K562 (cell line): ENCODE measurements at regions not wholly inside any gene's neighbourhood (a gene's known extent, or its start where the extent isn't known, plus 50 kb on each side); places are given as distances from the start of the nearest gene placed in this dataset.

Source experiments
- ATAC-seq: fragments of 200-7000 bp; cut with Tn5 transposase; 3 replicates; pipeline ENCODE4 v1.9.1; 2020; ENCODE audit warnings: moderate library complexity
- BruUV-seq: library from RNA; stranded (reverse); fragments of 400-500 nt; replicated peaks from 2 replicates; lab custom pipeline; 2021; lab: Mats Ljungman, UMichigan
- CTCF ChIA-PET: fragments of 300-600 bp; formaldehyde crosslinking; extraction: SDS; loops from one replicate; lab custom pipeline; 2021; ENCODE audit warnings: low intra/inter-chr PET ratio; lab: Yijun Ruan, JAX
- POLR2A ChIA-PET: fragments of 300-600, 350-650 bp; sonication (Branson Sonifier 250); formaldehyde crosslinking; extraction: SDS; loops from one replicate; lab custom pipeline; 2021; ENCODE audit warnings: antibody characterized with exemption, inconsistent platforms; lab: Yijun Ruan, JAX
- DNase-seq, 4 experiments: peaks; one replicate each; pipeline versions ENCODE4 v3.0.0 to v3.0.0-alpha.2; 2011 to 2018; ENCODE audit warnings: low spot score in 3 of 4, mixed read lengths in 3 of 4; ENCODE audit errors: extremely low read depth in 1 of 4
- FAIRE-seq: peaks from 2 replicates; lab custom pipeline; 2011; peaks lifted over from hg19 to GRCh38; lab: Jason Lieb, UNC
- H2AFZ ChIP-seq: 2 replicates; pipeline ENCODE4 v1.6.0; 2011; ENCODE audit warnings: low read depth, low read length, control low read depth, inconsistent platforms
- H3K27ac ChIP-seq: fragments of 200-600 bp; 3 replicates; pipeline ENCODE4 v1.8.0; 2011; ENCODE audit warnings: low read depth, mild to moderate bottlenecking, control low read depth, inconsistent platforms, low read length, moderate library complexity, mixed read lengths; ENCODE audit errors: extremely low read depth
- H3K27me3 ChIP-seq, 2 experiments: fragments of 300-600 bp in 1 of 2; 2 replicates in 1 of 2; 3 replicates in 1 of 2; pipeline versions ENCODE4 v1.6.0 to v1.8.0; 2011; ENCODE audit warnings: inconsistent platforms in 2 of 2, low read length in 2 of 2, mild to moderate bottlenecking in 1 of 2, mixed read lengths in 1 of 2, moderate library complexity in 1 of 2; ENCODE audit not compliant: control insufficient read depth in 2 of 2, insufficient read depth in 2 of 2
- H3K36me3 ChIP-seq: fragments of 300-600 bp; 3 replicates; pipeline ENCODE4 v1.8.0; 2011; ENCODE audit warnings: mild to moderate bottlenecking, low read length, inconsistent platforms; ENCODE audit not compliant: control insufficient read depth, insufficient read depth
- H3K4me1 ChIP-seq, 2 experiments: fragments of 200-600 bp in 1 of 2; replicated peaks in 1 of 2; 2 replicates in 1 of 2; 3 replicates in 1 of 2; pipeline versions ENCODE4 v1.5.1 to v1.8.0; 2011; ENCODE audit warnings: inconsistent platforms in 2 of 2, low read length in 2 of 2, mild to moderate bottlenecking in 1 of 2, mixed read lengths in 1 of 2, moderate library complexity in 1 of 2; ENCODE audit not compliant: control insufficient read depth in 2 of 2, insufficient read depth in 2 of 2
- H3K4me2 ChIP-seq: 2 replicates; pipeline ENCODE4 v1.6.1; 2011; ENCODE audit warnings: low read length, control low read depth, inconsistent platforms, mixed read lengths; ENCODE audit not compliant: insufficient read depth
- H3K4me3 ChIP-seq: fragments of 200-600 bp; sonication (generic), shearing (Covaris generic); 2 replicates; pipeline ENCODE4 v1.5.1; 2016; ENCODE audit warnings: control low read depth, inconsistent platforms
- H3K79me2 ChIP-seq: fragments of 200-600 bp; 3 replicates; pipeline ENCODE4 v1.8.0; 2011; ENCODE audit warnings: low read length, inconsistent platforms; ENCODE audit not compliant: control insufficient read depth, insufficient read depth
- H3K9ac ChIP-seq, 2 experiments: 2 replicates each; pipeline versions ENCODE4 v1.6.0 to v1.6.1; 2011; ENCODE audit warnings: low read depth in 2 of 2, low read length in 2 of 2, control low read depth in 1 of 2, inconsistent platforms in 1 of 2, mild to moderate bottlenecking in 1 of 2, mixed read lengths in 1 of 2; ENCODE audit not compliant: insufficient read depth in 1 of 2
- H3K9me1 ChIP-seq: one replicate; pipeline ENCODE4 v1.6.0; 2011; ENCODE audit warnings: inconsistent platforms, mild to moderate bottlenecking, low read length, moderate library complexity; ENCODE audit not compliant: control insufficient read depth, insufficient read depth
- H3K9me3 ChIP-seq: replicated peaks from 2 replicates; pipeline ENCODE4 v1.5.1; 2011; ENCODE audit warnings: low read depth, low read length, inconsistent platforms; ENCODE audit not compliant: control insufficient read depth, insufficient read depth
- H4K20me1 ChIP-seq: replicated peaks from 2 replicates; pipeline ENCODE4 v1.6.1; 2011; ENCODE audit warnings: low read length, inconsistent platforms, mixed read lengths; ENCODE audit not compliant: control insufficient read depth, insufficient read depth
- CHD7 ChIP-seq: fragments of 200-600 bp; sonication (generic); IDR thresholded peaks from one replicate; pipeline ENCODE4 v1.6.1; 2012; ENCODE audit warnings: mild to moderate bottlenecking, low read depth, low read length, inconsistent platforms
- DNMT1 ChIP-seq: fragments of 450-650 bp; IDR thresholded peaks from 2 replicates; pipeline ENCODE4 v1.6.1; 2016; ENCODE audit warnings: antibody characterized with exemption, mild to moderate bottlenecking
- KDM1A ChIP-seq, 2 experiments: fragments of 450-650 bp; IDR thresholded peaks; 2 replicates each; pipeline ENCODE4 v1.6.1; 2016; ENCODE audit warnings: mild to moderate bottlenecking in 2 of 2
- MXI1 ChIP-seq: IDR thresholded peaks from 2 replicates; pipeline ENCODE4 v1.6.1; 2011; ENCODE audit warnings: low read depth, mild to moderate bottlenecking, improper control_type of control experiment, low read length
- PRPF4 ChIP-seq: fragments of 200-400 bp; formaldehyde crosslinking; IDR thresholded peaks from one replicate; pipeline ENCODE4 v1.6.1; 2017; ENCODE audit warnings: low read length, low read depth, mild to moderate bottlenecking; ENCODE audit not compliant: insufficient read depth, poor library complexity, severe bottlenecking
- RHOXF2B ChIP-seq: fragments of 250-450 bp; sonication (Bioruptor Pico); conservative IDR thresholded peaks from 2 replicates; pipeline ENCODE4 v1.5.1; 2021
- ZNF174 ChIP-seq: fragments of 250-450 bp; sonication (Bioruptor Pico); IDR thresholded peaks from 2 replicates; pipeline ENCODE4 v1.4.0; 2020; ENCODE audit warnings: mild to moderate bottlenecking
- WGBS: fragments of 100-300 bp; shearing (Covaris generic); methylation state at CpG from one replicate; pipeline ENCODE4 v1.1.6; 2016; ENCODE audit warnings: low coverage, mixed read lengths; ENCODE audit not compliant: insufficient coverage; ENCODE audit errors: missing lambda C conversion rate; 5-methylcytosine and 5-hydroxymethylcytosine counted together
- in situ Hi-C: fragments of 300-500 bp; cut with MboI; formaldehyde crosslinking; loops from 4 replicates; pipeline ENCODE4 v1.15.0; 2018; ENCODE audit warnings: inconsistent platforms, mixed read lengths
- intact Hi-C: fragments of 100-400 bp; cut with micrococcal nuclease; formaldehyde crosslinking; loops from 2 replicates; pipeline ENCODE4 v1.14.2; 2022

- Histone ChIP-seq H4K20me1 (no peaks in the 10 kb centered on the region), H2AFZ (no peak overlapping the region), H3K79me2 (no peaks in the 10 kb centered on the region), H3K9ac (no peak overlapping the region), H3K36me3 (no peaks in the 10 kb centered on the region), H3K9me3 (no peaks in the 10 kb centered on the region), H3K9me1 (no peaks in the 10 kb centered on the region), H3K4me1 (no peaks in the 10 kb centered on the region), H3K27ac (no peak overlapping the region), H3K27me3 (no peaks in the 10 kb centered on the region), H3K4me3 (no peak overlapping the region), H3K4me2 (no peak overlapping the region)
- DNase-seq (no peak), FAIRE-seq (no peak), ATAC-seq (no peak)
- BruUV-seq: no TSS peak
- CTCF ChIA-PET: no interaction called here
- intact Hi-C loops (no loop called here), in situ Hi-C loops (no loop called here)
- no peak for TF ChIP-seq ZNF174 (CRISPR knock-in tag)
- POLR2A ChIA-PET: no interaction called here
Measured at GRCh38 chr2:192471982-192472381, 277.2 kb upstream of the TMEFF2 start.

DNA sequence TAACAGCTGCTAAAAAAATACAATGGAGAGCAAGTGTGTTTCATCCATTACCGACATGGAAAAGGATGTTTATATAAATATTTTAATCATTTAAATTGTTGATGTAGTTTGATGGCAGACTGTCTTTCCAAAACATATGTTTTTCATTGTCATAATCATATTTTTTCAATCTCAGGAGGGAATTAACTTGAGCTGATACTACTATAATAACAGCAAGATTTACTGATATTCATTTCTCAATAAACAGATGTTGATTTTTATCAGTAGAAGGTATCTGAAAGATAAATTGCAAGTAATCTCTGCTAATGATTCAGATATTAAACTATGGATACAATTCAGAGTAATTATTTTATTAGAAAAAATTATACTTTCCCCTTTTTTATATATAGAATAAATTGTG, 274.9 kb upstream of the TMEFF2 start:
- H3K79me2 ChIP-seq: no peaks in the 10 kb centered on the region
- ATAC-seq (no peak), DNase-seq (no peak), FAIRE-seq (no peak)
- no peak overlapping the region for H2AFZ ChIP-seq
- ChIA-PET POLR2A (no interaction called here), CTCF (no interaction called here)
- H3K9ac ChIP-seq: no peak overlapping the region
- H3K36me3 ChIP-seq: no peaks in the 10 kb centered on the region
- H3K27ac ChIP-seq: no peak overlapping the region
- no peaks in the 10 kb centered on the region for H3K9me1 ChIP-seq
- in situ Hi-C loops: no loop called here
- H3K4me3 ChIP-seq: no peak overlapping the region
- no TSS peak for BruUV-seq
- no peaks in the 10 kb centered on the region for H3K27me3 ChIP-seq
- no peak overlapping the region for H3K4me2 ChIP-seq
- H4K20me1 ChIP-seq: no peaks in the 10 kb centered on the region
- WGBS: 8% methylated on average over 1 of the region's 1 CpG
- no peaks in the 10 kb centered on the region for H3K4me1 ChIP-seq
- intact Hi-C loops: no loop called here
- H3K9me3 ChIP-seq: no peaks in the 10 kb centered on the region
- TF ChIP-seq RHOXF2B (CRISPR knock-in tag) (no peak), MXI1 (no peak), DNMT1 (no peak), PRPF4 (no peak), CHD7 (no peak), KDM1A (IDR thresholded peaks at IDR 0.05) (no peak)
